GM23338 (cell line): ENCODE measurements at regions not wholly inside any gene's neighbourhood (a gene's known extent, or its start where the extent isn't known, plus 50 kb on each side); places are given as distances from the start of the nearest gene placed in this dataset.
"Not testable (repeated sequence)": the region's sequence is repeated elsewhere in the genome, so short reads cannot be mapped to it uniquely, and the experiment has no call there.

Experiments
- ATAC-seq: fragments of 200-7000 bp; cut with Tn5 transposase; 3 replicates; pipeline ENCODE4 v1.9.1; 2020
- DNase-seq: peaks from one replicate; pipeline ENCODE4 v3.0.0-alpha.2; 2015; ENCODE audit warnings: low spot score
- H2AFZ ChIP-seq: fragments of 200-600 bp; sonication (generic); 2 replicates; pipeline ENCODE4 v1.8.0; 2016; ENCODE audit warnings: antibody characterized with exemption, mild to moderate bottlenecking, moderate library complexity
- H3F3A ChIP-seq: fragments of 200-600 bp; sonication (generic); replicated peaks from 2 replicates; pipeline ENCODE4 v1.8.0; 2017; ENCODE audit warnings: antibody characterized with exemption, mixed run types, low read depth
- H3K27ac ChIP-seq: fragments of 200-600 bp; sonication (generic); 2 replicates; pipeline ENCODE4 v1.6.1; 2016; ENCODE audit warnings: low read depth
- H3K27me3 ChIP-seq: fragments of 200-600 bp; sonication (generic); 2 replicates; pipeline ENCODE4 v1.8.0; 2016; ENCODE audit warnings: mild to moderate bottlenecking, mixed run types, moderate library complexity; ENCODE audit not compliant: insufficient read depth
- H3K36me3 ChIP-seq: fragments of 200-600 bp; sonication (generic); 2 replicates; pipeline ENCODE4 v1.8.0; 2016; ENCODE audit warnings: mild to moderate bottlenecking; ENCODE audit not compliant: insufficient read depth
- H3K4me1 ChIP-seq: fragments of 200-600 bp; sonication (generic); 2 replicates; pipeline ENCODE4 v1.8.0; 2016; ENCODE audit warnings: mild to moderate bottlenecking, moderate library complexity; ENCODE audit not compliant: insufficient read depth
- H3K4me2 ChIP-seq: fragments of 200-600 bp; sonication (generic); 2 replicates; pipeline ENCODE4 v1.7.1; 2017; ENCODE audit warnings: mixed run types
- H3K4me3 ChIP-seq: fragments of 200-600 bp; sonication (generic); 2 replicates; pipeline ENCODE4 v1.6.1; 2016; ENCODE audit warnings: mixed run types
- H3K79me2 ChIP-seq: fragments of 200-600 bp; sonication (generic); replicated peaks from 2 replicates; pipeline ENCODE4 v1.8.0; 2017; ENCODE audit warnings: mild to moderate bottlenecking; ENCODE audit not compliant: insufficient read depth
- H3K9me2 ChIP-seq: fragments of 200-600 bp; sonication (generic); 2 replicates; pipeline ENCODE4 v1.8.0; 2017; ENCODE audit not compliant: insufficient read depth
- H4K20me1 ChIP-seq: fragments of 200-600 bp; sonication (generic); replicated peaks from 2 replicates; pipeline ENCODE4 v1.8.0; 2017; ENCODE audit warnings: mild to moderate bottlenecking; ENCODE audit not compliant: insufficient read depth
- H3K27ac Mint-ChIP-seq: 2 replicates; pipeline ENCODE4 v1.8.0; 2020; ENCODE audit warnings: inconsistent platforms, mild to moderate bottlenecking, moderate library complexity, mixed read lengths
- H3K27me3 Mint-ChIP-seq: 3 replicates; pipeline ENCODE4 v1.8.0; 2022; ENCODE audit warnings: low read depth, mild to moderate bottlenecking, moderate library complexity, mixed read lengths, inconsistent platforms; ENCODE audit not compliant: insufficient read depth, poor library complexity
- H3K36me3 Mint-ChIP-seq: 3 replicates; pipeline ENCODE4 v1.8.0; 2021; ENCODE audit warnings: low read depth, mild to moderate bottlenecking, inconsistent platforms, moderate library complexity, mixed read lengths
- H3K4me1 Mint-ChIP-seq: 3 replicates; pipeline ENCODE4 v1.8.0; 2020; ENCODE audit warnings: mild to moderate bottlenecking, inconsistent platforms, mixed read lengths
- H3K4me3 Mint-ChIP-seq: 3 replicates; pipeline ENCODE4 v1.8.0; 2021; ENCODE audit warnings: moderate library complexity, mild to moderate bottlenecking, inconsistent platforms, mixed read lengths
- H3K9me3 Mint-ChIP-seq: 3 replicates; pipeline ENCODE4 v1.8.0; 2020; ENCODE audit warnings: moderate library complexity, mild to moderate bottlenecking, inconsistent platforms, mixed read lengths
- EZH2 ChIP-seq: fragments of 200-600 bp; sonication (generic); IDR thresholded peaks from one replicate; pipeline ENCODE4 v1.8.0; 2017; ENCODE audit warnings: antibody characterized with exemption, mild to moderate bottlenecking, low read depth; ENCODE audit not compliant: unreplicated experiment
- EZH2phosphoT487 ChIP-seq: fragments of 200-600 bp; sonication (generic); IDR thresholded peaks from one replicate; pipeline ENCODE4 v1.8.1; 2018; ENCODE audit warnings: antibody characterized with exemption; ENCODE audit not compliant: unreplicated experiment
- JUNB ChIP-seq: IDR thresholded peaks from one replicate; pipeline ENCODE4 v1.6.1; 2016; ENCODE audit warnings: antibody characterized with exemption; ENCODE audit not compliant: unreplicated experiment
- POLR2AphosphoS5 ChIP-seq: IDR thresholded peaks from 2 replicates; pipeline ENCODE4 v1.6.1; 2016; ENCODE audit warnings: antibody characterized with exemption, low read depth
- STAT1 ChIP-seq: IDR thresholded peaks from one replicate; pipeline ENCODE4 v1.6.1; 2016; ENCODE audit warnings: antibody characterized with exemption; ENCODE audit not compliant: unreplicated experiment
- ZNF114 ChIP-seq: fragments of 250-450 bp; sonication (Bioruptor Pico); IDR thresholded peaks from 2 replicates; pipeline ENCODE4 v1.5.0; 2020; ENCODE audit warnings: mild to moderate bottlenecking, moderate library complexity
- TF ChIP-seq, protein P1 (sequence below): IDR thresholded peaks from 2 replicates; pipeline ENCODE4 v1.6.1; 2016; ENCODE audit warnings: antibody characterized with exemption
- TF ChIP-seq, protein P2 (sequence below): fragments of 250-450 bp; sonication (Bioruptor Pico); IDR thresholded peaks from 2 replicates; pipeline ENCODE4 v1.5.0; 2020; ENCODE audit warnings: mild to moderate bottlenecking, moderate library complexity
- TF ChIP-seq, protein P3 (sequence below): IDR thresholded peaks from one replicate; pipeline ENCODE4 v1.6.1; 2018; ENCODE audit warnings: antibody characterized with exemption; ENCODE audit not compliant: unreplicated experiment
- TF ChIP-seq, protein P4 (sequence below), 2 experiments: fragments of 200-600 bp in 1 of 2; sonication (generic) in 1 of 2; conservative IDR thresholded peaks; 2 replicates each; pipeline versions ENCODE4 v1.5.1 to v1.6.1; 2016 to 2017; ENCODE audit warnings: antibody characterized with exemption in 2 of 2, low read depth in 2 of 2, mild to moderate bottlenecking in 2 of 2, moderate library complexity in 1 of 2

DNA sequence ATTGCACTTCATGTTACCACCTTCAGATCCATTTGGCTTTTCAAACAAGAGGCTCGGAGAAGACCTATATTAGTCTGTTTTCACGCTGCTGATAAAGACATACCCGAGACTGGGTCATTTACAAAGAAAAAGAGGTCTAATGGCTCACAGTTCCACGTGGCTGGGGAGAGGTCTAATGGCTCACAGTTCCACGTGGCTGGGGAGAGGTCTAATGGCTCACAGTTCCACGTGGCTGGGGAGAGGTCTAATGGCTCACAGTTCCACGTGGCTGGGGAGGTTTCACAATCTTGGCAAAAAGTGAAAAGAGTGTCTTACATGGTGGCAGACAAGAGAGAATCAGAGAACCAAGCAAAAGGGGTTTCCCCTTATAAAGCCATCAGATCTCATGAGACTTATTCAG, 268.0 kb downstream of the C16orf95 start:
- H2AFZ ChIP-seq, H3K27ac ChIP-seq, H3K36me3 ChIP-seq, H3K9me2 ChIP-seq, H3K4me1 ChIP-seq, H3K4me3 ChIP-seq, H3K4me2 ChIP-seq, ATAC-seq, H3K36me3 Mint-ChIP-seq, H3F3A ChIP-seq, H4K20me1 ChIP-seq, H3K79me2 ChIP-seq, H3K9me3 Mint-ChIP-seq, H3K27me3 Mint-ChIP-seq, H3K27me3 ChIP-seq, DNase-seq, H3K4me3 Mint-ChIP-seq, H3K27ac Mint-ChIP-seq: not testable (repeated sequence)
- peaks cover 20% of the 10 kb centered on the region for H3K4me1 Mint-ChIP-seq

DNA sequence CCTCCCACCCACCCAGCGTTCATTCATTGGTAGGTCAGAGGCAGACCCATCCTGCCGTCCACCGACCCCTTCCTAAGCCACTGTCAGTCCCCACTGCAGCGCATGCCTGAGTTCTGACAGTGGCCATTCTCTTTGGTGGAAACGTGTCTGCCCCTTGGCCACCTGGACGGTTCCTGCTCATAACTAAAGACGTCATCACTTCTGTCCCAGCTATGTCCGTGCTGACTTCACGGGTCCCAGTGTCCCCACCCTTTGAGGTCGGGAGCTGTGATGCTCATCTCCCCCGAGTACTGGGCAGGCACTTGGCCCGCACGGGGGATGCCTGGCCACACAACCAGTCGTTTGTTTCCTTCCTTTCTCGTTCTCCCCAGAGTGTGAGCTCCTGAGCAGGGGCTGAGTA, 267.1 kb downstream of the C16orf95 start:
- H3K4me3 Mint-ChIP-seq, result no peak overlapping the region
- Histone ChIP-seq H2AFZ (no peak overlapping the region), H3K9me2 (no peaks in the 10 kb centered on the region), H3K4me2 (no peak overlapping the region), H3K4me3 (no peak overlapping the region), H3K79me2 (no peaks in the 10 kb centered on the region), H3K27me3 (no peaks in the 10 kb centered on the region), H3F3A (no peaks in the 10 kb centered on the region), H3K27ac (no peak overlapping the region), H4K20me1 (no peaks in the 10 kb centered on the region), H3K4me1 (peaks cover 7% of the 10 kb centered on the region; the same call in 1 of the 2 replicates), H3K36me3 (no peaks in the 10 kb centered on the region; the same call in 1 of the 2 replicates)
- ATAC-seq, result no peak
- H3K4me1 Mint-ChIP-seq, result peaks cover 16% of the 10 kb centered on the region
- H3K27ac Mint-ChIP-seq, result no peak overlapping the region
- H3K36me3 Mint-ChIP-seq, result peaks cover 3% of the 10 kb centered on the region; the same call in 1 of the 3 replicates
- H3K27me3 Mint-ChIP-seq, result peaks cover 4% of the 10 kb centered on the region
- H3K9me3 Mint-ChIP-seq, result peaks cover 14% of the 10 kb centered on the region
- no peak for DNase-seq
- TF ChIP-seq EZH2phosphoT487, result no peak
- no peak for TF ChIP-seq STAT1
- TF ChIP-seq, protein P1, sequence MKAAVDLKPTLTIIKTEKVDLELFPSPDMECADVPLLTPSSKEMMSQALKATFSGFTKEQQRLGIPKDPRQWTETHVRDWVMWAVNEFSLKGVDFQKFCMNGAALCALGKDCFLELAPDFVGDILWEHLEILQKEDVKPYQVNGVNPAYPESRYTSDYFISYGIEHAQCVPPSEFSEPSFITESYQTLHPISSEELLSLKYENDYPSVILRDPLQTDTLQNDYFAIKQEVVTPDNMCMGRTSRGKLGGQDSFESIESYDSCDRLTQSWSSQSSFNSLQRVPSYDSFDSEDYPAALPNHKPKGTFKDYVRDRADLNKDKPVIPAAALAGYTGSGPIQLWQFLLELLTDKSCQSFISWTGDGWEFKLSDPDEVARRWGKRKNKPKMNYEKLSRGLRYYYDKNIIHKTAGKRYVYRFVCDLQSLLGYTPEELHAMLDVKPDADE, result no peak
- TF ChIP-seq, protein P2, sequence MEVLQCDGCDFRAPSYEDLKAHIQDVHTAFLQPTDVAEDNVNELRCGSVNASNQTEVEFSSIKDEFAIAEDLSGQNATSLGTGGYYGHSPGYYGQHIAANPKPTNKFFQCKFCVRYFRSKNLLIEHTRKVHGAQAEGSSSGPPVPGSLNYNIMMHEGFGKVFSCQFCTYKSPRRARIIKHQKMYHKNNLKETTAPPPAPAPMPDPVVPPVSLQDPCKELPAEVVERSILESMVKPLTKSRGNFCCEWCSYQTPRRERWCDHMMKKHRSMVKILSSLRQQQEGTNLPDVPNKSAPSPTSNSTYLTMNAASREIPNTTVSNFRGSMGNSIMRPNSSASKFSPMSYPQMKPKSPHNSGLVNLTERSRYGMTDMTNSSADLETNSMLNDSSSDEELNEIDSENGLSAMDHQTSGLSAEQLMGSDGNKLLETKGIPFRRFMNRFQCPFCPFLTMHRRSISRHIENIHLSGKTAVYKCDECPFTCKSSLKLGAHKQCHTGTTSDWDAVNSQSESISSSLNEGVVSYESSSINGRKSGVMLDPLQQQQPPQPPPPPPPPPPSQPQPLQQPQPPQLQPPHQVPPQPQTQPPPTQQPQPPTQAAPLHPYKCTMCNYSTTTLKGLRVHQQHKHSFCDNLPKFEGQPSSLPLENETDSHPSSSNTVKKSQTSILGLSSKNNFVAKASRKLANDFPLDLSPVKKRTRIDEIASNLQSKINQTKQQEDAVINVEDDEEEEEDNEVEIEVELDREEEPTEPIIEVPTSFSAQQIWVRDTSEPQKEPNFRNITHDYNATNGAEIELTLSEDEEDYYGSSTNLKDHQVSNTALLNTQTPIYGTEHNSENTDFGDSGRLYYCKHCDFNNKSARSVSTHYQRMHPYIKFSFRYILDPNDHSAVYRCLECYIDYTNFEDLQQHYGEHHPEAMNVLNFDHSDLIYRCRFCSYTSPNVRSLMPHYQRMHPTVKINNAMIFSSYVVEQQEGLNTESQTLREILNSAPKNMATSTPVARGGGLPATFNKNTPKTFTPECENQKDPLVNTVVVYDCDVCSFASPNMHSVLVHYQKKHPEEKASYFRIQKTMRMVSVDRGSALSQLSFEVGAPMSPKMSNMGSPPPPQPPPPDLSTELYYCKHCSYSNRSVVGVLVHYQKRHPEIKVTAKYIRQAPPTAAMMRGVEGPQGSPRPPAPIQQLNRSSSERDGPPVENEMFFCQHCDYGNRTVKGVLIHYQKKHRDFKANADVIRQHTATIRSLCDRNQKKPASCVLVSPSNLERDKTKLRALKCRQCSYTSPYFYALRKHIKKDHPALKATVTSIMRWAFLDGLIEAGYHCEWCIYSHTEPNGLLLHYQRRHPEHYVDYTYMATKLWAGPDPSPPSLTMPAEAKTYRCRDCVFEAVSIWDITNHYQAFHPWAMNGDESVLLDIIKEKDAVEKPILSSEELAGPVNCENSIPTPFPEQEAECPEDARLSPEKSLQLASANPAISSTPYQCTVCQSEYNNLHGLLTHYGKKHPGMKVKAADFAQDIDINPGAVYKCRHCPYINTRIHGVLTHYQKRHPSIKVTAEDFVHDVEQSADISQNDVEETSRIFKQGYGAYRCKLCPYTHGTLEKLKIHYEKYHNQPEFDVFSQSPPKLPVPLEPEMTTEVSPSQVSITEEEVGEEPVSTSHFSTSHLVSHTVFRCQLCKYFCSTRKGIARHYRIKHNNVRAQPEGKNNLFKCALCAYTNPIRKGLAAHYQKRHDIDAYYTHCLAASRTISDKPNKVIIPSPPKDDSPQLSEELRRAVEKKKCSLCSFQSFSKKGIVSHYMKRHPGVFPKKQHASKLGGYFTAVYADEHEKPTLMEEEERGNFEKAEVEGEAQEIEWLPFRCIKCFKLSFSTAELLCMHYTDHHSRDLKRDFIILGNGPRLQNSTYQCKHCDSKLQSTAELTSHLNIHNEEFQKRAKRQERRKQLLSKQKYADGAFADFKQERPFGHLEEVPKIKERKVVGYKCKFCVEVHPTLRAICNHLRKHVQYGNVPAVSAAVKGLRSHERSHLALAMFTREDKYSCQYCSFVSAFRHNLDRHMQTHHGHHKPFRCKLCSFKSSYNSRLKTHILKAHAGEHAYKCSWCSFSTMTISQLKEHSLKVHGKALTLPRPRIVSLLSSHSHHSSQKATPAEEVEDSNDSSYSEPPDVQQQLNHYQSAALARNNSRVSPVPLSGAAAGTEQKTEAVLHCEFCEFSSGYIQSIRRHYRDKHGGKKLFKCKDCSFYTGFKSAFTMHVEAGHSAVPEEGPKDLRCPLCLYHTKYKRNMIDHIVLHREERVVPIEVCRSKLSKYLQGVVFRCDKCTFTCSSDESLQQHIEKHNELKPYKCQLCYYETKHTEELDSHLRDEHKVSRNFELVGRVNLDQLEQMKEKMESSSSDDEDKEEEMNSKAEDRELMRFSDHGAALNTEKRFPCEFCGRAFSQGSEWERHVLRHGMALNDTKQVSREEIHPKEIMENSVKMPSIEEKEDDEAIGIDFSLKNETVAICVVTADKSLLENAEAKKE (CRISPR knock-in tag), result no peak
- TF ChIP-seq, protein P3, sequence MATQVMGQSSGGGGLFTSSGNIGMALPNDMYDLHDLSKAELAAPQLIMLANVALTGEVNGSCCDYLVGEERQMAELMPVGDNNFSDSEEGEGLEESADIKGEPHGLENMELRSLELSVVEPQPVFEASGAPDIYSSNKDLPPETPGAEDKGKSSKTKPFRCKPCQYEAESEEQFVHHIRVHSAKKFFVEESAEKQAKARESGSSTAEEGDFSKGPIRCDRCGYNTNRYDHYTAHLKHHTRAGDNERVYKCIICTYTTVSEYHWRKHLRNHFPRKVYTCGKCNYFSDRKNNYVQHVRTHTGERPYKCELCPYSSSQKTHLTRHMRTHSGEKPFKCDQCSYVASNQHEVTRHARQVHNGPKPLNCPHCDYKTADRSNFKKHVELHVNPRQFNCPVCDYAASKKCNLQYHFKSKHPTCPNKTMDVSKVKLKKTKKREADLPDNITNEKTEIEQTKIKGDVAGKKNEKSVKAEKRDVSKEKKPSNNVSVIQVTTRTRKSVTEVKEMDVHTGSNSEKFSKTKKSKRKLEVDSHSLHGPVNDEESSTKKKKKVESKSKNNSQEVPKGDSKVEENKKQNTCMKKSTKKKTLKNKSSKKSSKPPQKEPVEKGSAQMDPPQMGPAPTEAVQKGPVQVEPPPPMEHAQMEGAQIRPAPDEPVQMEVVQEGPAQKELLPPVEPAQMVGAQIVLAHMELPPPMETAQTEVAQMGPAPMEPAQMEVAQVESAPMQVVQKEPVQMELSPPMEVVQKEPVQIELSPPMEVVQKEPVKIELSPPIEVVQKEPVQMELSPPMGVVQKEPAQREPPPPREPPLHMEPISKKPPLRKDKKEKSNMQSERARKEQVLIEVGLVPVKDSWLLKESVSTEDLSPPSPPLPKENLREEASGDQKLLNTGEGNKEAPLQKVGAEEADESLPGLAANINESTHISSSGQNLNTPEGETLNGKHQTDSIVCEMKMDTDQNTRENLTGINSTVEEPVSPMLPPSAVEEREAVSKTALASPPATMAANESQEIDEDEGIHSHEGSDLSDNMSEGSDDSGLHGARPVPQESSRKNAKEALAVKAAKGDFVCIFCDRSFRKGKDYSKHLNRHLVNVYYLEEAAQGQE, result no peak
- no peak for TF ChIP-seq POLR2AphosphoS5
- TF ChIP-seq ZNF114 (CRISPR knock-in tag), result no peak
- no peak for TF ChIP-seq EZH2
- TF ChIP-seq JUNB, result no peak
- TF ChIP-seq, protein P4, sequence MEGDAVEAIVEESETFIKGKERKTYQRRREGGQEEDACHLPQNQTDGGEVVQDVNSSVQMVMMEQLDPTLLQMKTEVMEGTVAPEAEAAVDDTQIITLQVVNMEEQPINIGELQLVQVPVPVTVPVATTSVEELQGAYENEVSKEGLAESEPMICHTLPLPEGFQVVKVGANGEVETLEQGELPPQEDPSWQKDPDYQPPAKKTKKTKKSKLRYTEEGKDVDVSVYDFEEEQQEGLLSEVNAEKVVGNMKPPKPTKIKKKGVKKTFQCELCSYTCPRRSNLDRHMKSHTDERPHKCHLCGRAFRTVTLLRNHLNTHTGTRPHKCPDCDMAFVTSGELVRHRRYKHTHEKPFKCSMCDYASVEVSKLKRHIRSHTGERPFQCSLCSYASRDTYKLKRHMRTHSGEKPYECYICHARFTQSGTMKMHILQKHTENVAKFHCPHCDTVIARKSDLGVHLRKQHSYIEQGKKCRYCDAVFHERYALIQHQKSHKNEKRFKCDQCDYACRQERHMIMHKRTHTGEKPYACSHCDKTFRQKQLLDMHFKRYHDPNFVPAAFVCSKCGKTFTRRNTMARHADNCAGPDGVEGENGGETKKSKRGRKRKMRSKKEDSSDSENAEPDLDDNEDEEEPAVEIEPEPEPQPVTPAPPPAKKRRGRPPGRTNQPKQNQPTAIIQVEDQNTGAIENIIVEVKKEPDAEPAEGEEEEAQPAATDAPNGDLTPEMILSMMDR (conservative IDR thresholded peaks at IDR 0.05; ENCODE audit: low read depth in 2 of 2), result no peak
